Pulmonary artery endothelial cell (primary cell): ENCODE measurements at regions not wholly inside any gene's neighbourhood (a gene's known extent, or its start where the extent isn't known, plus 50 kb on each side); places are given as distances from the start of the nearest gene placed in this dataset.
"Not testable (repeated sequence)": the region's sequence is repeated elsewhere in the genome, so short reads cannot be mapped to it uniquely, and the experiment has no call there.

Experiments used
- DNase-seq: peaks from one replicate; pipeline ENCODE4 v3.0.0-alpha.2; 2011; ENCODE audit warnings: low read depth, low spot score

DNA sequence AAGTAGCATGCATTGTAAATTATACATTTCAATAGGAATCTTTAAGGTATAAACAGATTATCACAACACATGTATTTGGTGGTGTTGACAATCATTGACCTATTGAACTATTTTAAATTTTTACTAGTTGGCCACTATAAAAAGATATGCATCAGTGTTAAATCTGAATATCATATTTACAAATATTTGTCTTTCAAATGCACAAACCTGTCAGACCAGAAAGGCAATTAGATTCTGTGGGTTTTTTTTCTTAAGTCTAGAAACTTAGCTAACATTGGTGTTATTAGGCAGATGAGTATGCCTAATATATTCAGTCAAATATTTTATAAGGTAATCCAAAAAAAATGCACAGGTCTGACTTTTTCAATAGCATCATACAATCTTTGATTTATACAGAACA, 241.4 kb upstream of the DGKB start:
- no peak for DNase-seq

DNA sequence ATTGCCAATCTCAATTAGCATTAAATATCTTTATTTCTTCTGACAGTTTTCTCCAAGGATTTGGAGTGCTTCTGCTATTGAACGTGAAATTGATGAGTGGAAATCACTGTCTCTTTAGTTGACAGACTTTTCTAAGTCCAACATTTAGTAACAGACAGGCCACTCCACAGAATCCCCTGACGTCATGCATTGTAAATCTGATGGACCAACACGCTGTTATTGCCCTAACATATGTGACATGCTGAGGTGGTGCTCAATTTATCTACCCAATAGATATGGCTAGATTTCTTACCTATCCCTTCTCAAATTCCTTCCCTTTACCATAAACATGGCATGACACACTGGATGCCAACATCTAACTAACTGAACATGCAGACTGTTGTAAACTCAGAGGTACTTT, 240.6 kb upstream of the DGKB start:
- no peak for DNase-seq

DNA sequence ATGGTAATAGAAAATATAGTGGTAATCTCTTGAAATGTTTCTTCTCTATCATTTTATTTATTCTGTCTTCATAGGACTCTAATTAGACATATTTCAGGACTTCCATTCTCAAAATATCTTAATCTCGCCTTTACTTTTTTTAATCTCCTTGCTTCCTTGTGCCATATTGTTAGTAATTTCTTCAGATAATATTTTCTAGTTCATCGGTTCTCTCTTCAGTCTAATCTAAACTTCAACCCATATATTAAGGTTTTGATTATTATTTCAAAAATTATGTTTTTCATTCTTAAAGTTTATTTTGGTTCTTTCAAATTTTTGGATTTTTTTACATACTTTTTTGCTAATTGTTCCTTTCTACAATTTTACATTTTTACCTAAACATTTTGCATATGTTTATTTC, 237.9 kb upstream of the DGKB start:
- DNase-seq: no peak

GRCh38 chr7:15131661-15132060, 229.1 kb upstream of the DGKB start:
- DNase-seq: no peak

DNA sequence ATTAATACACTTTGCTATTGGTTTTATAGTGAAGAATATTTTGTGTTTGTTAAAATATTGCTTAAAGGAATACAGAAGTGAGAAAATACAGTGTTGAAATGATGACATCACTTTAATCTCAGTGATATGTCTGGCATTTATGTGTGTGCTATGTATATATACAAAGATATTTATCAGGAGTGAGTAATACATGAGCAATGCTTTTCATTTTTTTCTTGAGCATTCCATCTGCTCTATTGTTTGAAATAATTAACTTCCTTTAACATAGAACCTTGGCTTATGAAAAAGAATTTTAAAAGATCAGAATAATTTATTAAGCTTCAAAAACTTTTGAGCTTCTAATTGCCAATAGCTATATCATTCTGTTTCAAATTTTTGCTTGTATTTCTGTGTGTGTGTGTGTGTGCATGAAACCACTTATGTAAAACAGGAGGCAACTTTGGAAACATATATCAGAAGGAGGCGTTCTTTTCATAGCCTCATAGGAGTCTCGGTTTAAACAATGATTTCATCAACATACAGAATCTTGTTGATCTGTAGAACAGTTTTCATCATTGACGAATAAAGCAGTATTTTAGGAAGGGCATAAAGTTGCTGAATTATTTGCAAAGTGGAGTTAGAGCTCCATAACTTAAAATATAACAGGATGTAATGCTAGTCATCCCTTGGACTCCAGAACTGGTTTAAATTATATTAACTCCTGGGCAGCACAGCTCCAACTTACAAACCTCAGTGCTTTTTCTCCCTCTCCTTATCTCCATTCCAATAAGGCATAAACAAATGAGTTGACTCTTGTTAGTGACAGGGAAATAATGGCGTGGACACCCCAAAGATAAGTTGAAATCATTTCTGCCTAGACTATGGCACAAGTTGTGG, 228.4 kb upstream of the DGKB start:
- no peak for DNase-seq

DNA sequence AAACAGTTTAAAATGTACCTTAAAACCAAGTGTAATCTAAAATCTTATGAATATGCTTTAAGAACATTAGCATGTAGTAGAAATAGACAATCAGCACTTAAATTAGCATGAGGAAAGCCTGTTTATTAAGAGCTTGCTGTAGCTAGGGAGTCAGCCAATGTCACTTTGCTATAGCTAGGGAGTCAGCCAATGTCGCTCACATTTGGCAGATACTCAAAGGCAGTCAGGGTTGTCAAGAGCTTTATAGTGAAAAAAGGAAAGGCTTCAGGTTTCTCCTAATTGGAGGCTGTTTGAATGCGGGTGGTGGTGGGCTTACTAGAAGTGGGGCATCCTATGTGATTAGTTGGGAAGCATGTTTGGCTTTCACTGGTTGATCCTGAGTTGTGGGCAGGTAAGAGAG, 226.2 kb upstream of the DGKB start:
- DNase-seq: no peak

DNA sequence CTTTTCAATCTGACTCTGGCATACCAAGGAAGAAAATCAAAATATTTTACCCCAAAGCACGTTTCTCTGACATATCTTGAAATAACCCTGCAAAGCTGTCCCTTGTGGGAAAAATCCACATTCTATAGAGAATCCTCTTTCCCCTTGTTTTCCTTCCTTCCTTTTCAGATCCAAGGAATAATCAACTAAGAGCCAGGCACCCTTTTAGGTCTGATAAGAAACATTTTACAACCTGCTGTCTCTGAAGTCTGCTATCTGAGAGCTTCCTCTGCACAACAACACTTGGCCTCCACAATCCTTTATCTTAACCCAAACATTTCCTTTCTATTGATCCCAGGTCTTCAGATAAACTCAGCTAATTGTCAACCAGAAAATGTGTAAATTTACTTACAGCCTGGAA, 224.1 kb upstream of the DGKB start:
- DNase-seq: not testable (repeated sequence)

DNA sequence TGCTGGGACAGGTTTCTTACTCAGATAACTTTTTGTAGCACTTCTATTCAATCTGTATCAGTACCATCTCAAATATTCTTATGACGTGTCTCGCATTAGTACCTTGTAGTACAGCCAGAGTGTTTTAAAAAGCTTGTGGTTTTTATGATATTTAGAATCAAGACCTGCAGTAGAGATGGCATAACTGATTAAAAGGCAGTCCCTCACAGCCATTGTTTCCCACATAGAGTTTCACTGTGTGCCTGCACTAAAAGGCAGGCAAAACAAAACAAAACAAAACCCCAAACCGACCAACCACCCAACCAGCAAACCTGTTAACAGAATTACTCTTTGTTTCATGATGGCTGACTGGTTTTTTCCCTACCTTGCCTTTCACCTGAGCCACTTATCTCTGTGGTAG, 221.3 kb upstream of the DGKB start:
- no peak for DNase-seq

DNA sequence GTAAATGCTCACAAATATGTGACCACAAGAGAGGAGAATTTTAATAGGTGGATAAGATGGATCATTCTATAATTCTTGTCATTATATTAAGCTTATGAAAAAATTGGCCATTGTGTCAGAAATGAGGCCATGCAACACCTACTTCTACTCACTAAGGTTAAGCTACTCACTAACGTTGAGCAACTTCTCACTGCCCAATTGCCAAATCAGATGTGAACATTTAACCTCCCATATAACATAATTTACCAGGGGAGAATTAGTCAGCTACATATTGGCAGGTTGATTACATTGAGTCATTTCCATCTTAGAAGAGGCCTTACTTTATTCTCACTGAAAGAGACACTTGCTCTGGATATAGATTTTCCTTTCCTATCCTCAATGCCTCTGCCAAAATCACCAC, 211.2 kb upstream of the DGKB start:
- no peak for DNase-seq

GRCh38 chr7:15105711-15106110, 203.2 kb upstream of the DGKB start:
- DNase-seq: no peak

DNA sequence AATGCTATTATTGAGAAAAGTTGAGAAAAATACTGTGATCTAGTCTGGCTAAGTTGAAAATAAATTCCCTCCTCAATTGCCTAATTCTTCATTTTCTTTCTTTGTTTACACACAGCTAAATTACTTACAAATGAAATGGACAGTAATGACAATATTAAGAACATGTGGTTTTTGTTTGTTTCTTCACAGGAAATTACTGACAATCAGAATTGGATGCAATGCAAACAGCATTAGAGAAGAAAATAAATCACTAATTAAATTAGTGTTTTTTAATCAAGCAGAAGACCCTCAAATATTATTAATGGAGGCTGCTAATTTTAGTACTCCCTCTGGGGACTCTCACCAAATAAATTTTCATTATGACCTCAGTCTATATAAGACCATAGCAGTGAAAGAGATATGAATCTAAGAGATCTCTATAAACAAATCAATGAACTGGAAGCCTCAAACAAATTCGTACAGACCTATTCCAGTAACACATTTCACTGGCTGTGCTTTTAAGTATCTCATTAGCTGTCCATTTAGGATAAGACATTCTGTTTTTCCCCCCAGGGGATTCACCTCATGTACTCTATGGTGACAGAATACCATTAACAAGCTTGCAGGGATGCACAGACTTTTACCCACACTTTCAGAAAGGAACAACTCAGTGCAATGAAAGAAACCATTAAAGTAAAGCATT, 202.0 kb upstream of the DGKB start:
- DNase-seq: no peak

GRCh38 chr7:15099074-15099473, 196.5 kb upstream of the DGKB start:
- DNase-seq: no peak

- no peak for DNase-seq
Observed at GRCh38 chr7:15096853-15097252, 194.3 kb upstream of the DGKB start.

- DNase-seq: no peak
Observed at GRCh38 chr7:15094989-15095388, 192.4 kb upstream of the DGKB start.

DNA sequence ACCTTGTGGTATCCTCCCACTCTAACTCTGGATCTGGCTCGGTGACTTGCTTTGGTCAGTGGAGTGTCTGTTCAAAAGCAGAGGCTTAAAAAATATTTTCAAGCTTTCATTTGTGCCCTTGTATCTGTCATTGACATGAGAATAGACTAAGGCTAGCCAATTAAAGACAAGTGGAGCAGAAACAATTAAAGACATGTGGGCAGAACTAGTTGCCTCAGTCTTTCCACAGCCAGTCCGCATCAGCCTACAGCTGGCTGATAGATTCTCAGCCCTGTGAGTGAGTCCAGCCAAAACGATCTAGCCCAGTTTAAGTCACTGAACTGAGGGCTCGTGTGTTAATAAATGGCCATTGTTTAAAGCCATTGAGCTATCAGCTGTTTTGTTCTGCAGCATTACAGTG, 185.2 kb upstream of the DGKB start:
- DNase-seq: no peak

GRCh38 chr7:15086862-15087261, 184.3 kb upstream of the DGKB start:
- DNase-seq: no peak

DNA sequence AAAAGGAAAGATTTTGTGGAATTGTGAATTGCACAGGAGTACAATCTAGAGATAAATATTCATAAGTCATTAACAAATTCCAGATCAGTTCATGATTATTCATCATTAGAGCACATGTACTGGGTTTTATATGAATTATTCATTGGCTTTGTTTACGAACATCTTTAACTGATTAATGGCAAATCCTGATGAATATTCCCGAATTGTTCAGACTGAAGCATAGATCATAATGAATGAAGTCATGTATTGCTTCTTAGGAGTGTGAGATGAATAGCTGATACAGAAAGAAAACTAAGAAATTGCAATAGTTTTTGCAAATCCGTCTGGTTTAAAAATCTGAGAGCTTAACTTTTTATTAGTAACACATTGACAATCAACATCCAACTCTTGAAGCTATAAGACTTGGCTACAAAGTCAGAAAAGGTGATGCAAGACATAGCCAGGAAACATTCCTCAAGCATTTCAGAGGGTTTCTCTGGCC, 183.6 kb upstream of the DGKB start:
- no peak for DNase-seq

- DNase-seq: no peak
Observed at GRCh38 chr7:15085366-15085765, 182.8 kb upstream of the DGKB start.

DNA sequence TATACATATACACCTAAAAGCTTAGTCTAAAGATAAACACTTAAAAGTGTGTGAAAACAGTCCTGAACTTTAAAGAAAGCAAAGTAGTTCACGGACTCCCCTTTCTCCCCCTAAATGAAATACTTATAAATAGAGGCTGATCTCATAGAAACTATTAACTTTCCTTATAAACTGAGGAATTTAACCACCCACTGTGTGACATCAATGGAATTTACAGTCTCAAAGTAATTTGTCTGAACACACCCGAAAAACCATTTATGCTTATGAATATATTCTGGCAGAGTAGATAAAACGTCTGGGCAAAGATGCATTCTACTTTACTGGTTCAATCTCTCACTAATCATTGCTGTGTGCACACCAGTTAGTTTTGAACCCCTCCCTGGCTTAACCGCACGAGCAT, 181.8 kb upstream of the DGKB start:
- DNase-seq: no peak

- DNase-seq: no peak
Observed at GRCh38 chr7:15081891-15082290, 179.3 kb upstream of the DGKB start.

DNA sequence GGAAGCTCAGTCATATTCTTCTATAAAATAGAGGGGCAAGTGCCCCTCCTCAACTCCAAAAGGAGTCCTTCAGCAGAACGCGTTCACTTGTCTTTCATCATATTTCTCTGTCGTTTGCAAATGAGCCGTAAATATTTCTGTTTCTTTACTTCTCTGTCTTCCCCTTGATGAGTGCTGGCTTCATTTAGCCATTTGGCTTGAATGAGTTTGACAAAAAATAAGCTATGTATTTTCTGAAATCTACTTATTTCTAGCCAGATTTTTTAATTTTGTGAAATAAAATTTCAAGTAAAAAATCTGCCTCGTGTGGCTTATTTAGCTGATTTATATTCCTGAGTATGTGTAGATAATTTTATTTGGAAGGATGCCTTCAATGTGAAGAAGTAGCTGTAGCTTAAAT, 170.8 kb upstream of the DGKB start:
- DNase-seq: no peak

GRCh38 chr7:15068324-15068723, 165.8 kb upstream of the DGKB start:
- DNase-seq: no peak

DNA sequence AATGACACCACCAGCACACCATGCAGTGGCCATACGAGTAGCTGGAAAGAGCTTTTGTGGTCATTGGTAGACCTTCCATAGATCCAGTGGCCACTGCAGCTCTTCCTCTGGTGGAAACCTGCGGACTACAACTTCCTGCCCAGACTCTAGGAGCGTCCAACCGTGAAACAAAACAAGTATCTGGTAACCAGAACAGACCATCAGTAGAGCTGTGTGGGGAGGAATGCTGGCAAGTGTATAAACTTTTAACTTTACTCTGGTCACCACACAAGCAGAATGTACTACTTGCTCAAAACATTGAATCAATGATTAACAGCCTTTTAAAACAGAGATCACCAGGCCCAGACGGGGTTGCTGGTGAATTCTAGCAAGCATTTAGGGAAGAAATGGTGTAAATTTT, 154.7 kb upstream of the DGKB start:
- no peak for DNase-seq
